Breast epithelium (tissue), 3 donors: ENCODE measurements at regions not wholly inside any gene's neighbourhood (a gene's known extent, or its start where the extent isn't known, plus 50 kb on each side); places are given as distances from the start of the nearest gene placed in this dataset.

ENCODE experiments used
- CTCF ChIP-seq, 3 donors: fragments of 450-650 bp; IDR thresholded peaks; one replicate each; pipeline ENCODE4 v1.5.1; 2016 to 2017; ENCODE audit warnings: antibody characterized with exemption in 3 of 3, mild to moderate bottlenecking in 3 of 3, moderate library complexity in 3 of 3
- POLR2A ChIP-seq: fragments of 450-650 bp; IDR thresholded peaks from one replicate; pipeline ENCODE4 v1.6.1; 2016; ENCODE audit warnings: antibody characterized with exemption, mild to moderate bottlenecking, moderate library complexity

DNA sequence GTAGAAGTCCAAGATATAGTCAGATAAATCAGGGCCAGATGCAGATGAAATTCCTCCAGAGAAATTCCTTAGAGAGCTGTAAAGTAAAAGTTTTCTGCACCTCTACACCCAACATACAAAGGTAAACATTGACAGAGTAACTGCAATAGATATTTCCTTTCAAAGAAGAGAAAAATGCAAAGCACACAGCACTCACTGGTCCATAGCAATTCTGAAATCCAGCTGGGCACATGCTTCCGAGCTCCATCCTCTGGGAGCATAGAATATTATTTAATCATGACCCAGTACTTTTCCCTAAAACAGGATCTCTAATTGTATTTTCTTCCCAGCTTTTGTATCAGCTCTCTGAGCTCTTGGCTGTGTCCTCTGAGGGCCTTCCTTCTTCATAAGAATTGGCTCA lies 239.5 kb upstream of the IRX3 start:
- TF ChIP-seq CTCF (IDR thresholded peaks at IDR 0.05), result no peak
- no peak for TF ChIP-seq POLR2A
